HG03571 (cell line): ENCODE measurements at regions not wholly inside any gene's neighbourhood (a gene's known extent, or its start where the extent isn't known, plus 50 kb on each side); places are given as distances from the start of the nearest gene placed in this dataset.
"Not testable (repeated sequence)": the region's sequence is repeated elsewhere in the genome, so short reads cannot be mapped to it uniquely, and the experiment has no call there.

Experiments
- ATAC-seq: cut with Tn5 transposase; IDR thresholded peaks from one replicate; pipeline ENCODE4 v1.9.1; 2021; ENCODE audit not compliant: unreplicated experiment

GRCh38 chr13:43946281-43946680, 66.6 kb downstream of the LACC1 start:
- no peak for ATAC-seq

- ATAC-seq = no peak
Observed at GRCh38 chr13:43947897-43948458, 68.3 kb downstream of the LACC1 start.

- ATAC-seq = no peak
Observed at GRCh38 chr13:43953370-43953769, 73.7 kb downstream of the LACC1 start.

GRCh38 chr13:43956975-43957374, 77.3 kb downstream of the LACC1 start:
- ATAC-seq = not testable (repeated sequence)

- ATAC-seq = no peak
Observed at GRCh38 chr13:43959291-43959690, 79.6 kb downstream of the LACC1 start.

- ATAC-seq = no peak
Observed at GRCh38 chr13:43961909-43962308, 82.2 kb downstream of the LACC1 start.

- ATAC-seq = no peak
Observed at GRCh38 chr13:43963726-43964125, 84.0 kb downstream of the LACC1 start.

GRCh38 chr13:43964698-43965458, 85.2 kb downstream of the LACC1 start:
- no peak for ATAC-seq

- no peak for ATAC-seq
Observed at GRCh38 chr13:43965459-43965845, 85.7 kb downstream of the LACC1 start.

- ATAC-seq = not testable (repeated sequence)
Observed at GRCh38 chr13:43968251-43968942, 88.7 kb downstream of the LACC1 start.

- not testable (repeated sequence) for ATAC-seq
Observed at GRCh38 chr13:43968943-43969690, 89.4 kb downstream of the LACC1 start.

GRCh38 chr13:43969919-43970318, 90.2 kb downstream of the LACC1 start:
- ATAC-seq = not testable (repeated sequence)

GRCh38 chr13:43970520-43971242, 91.0 kb downstream of the LACC1 start:
- ATAC-seq = not testable (repeated sequence)

- ATAC-seq = not testable (repeated sequence)
Observed at GRCh38 chr13:43971324-43971723, 91.6 kb downstream of the LACC1 start.

- ATAC-seq = no peak
Observed at GRCh38 chr13:43977911-43978310, 98.2 kb downstream of the LACC1 start.

GRCh38 chr13:43978688-43979087, 99.0 kb downstream of the LACC1 start:
- ATAC-seq = no peak

GRCh38 chr13:43979492-43979891, 99.8 kb downstream of the LACC1 start:
- no peak for ATAC-seq

- ATAC-seq = no peak
Observed at GRCh38 chr13:43980587-43980986, 100.9 kb downstream of the LACC1 start.

GRCh38 chr13:43981091-43981490, 101.4 kb downstream of the LACC1 start:
- no peak for ATAC-seq

- no peak for ATAC-seq
Observed at GRCh38 chr13:43981512-43982301, 102.0 kb downstream of the LACC1 start.
